ENCODE measurements at regions not wholly inside any gene's neighbourhood (a gene's known extent, or its start where the extent isn't known, plus 50 kb on each side); places are given as distances from the start of the nearest gene placed in this dataset.

- intact Hi-C loops (cut with DNase I), result no loop called here
These were observed 196.5 kb downstream of the TEX29 start for GRCh38 chr13:111516712-111517640.

GRCh38 chr13:111517641-111518010 lies 197.2 kb downstream of the TEX29 start:
- 64 to 70% (median 67%) methylated on average over 7 to 8 of the region's 10 CpGs for WGBS, 3 donors
- Histone ChIP-seq H3K4me3 (no peak overlapping the region), H3K4me1 (ENCODE audit: insufficient read depth) (no peaks in the 10 kb centered on the region), H3K27me3 (no peaks in the 10 kb centered on the region), H3K9me3 (no peaks in the 10 kb centered on the region), H3K36me3 (no peaks in the 10 kb centered on the region), H3K27ac (no peak overlapping the region)
- TF ChIP-seq EP300 (IDR thresholded peaks at IDR 0.05) (no peak), POLR2A (IDR thresholded peaks at IDR 0.05) (no peak)
- TF ChIP-seq, protein P1, sequence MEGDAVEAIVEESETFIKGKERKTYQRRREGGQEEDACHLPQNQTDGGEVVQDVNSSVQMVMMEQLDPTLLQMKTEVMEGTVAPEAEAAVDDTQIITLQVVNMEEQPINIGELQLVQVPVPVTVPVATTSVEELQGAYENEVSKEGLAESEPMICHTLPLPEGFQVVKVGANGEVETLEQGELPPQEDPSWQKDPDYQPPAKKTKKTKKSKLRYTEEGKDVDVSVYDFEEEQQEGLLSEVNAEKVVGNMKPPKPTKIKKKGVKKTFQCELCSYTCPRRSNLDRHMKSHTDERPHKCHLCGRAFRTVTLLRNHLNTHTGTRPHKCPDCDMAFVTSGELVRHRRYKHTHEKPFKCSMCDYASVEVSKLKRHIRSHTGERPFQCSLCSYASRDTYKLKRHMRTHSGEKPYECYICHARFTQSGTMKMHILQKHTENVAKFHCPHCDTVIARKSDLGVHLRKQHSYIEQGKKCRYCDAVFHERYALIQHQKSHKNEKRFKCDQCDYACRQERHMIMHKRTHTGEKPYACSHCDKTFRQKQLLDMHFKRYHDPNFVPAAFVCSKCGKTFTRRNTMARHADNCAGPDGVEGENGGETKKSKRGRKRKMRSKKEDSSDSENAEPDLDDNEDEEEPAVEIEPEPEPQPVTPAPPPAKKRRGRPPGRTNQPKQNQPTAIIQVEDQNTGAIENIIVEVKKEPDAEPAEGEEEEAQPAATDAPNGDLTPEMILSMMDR (IDR thresholded peaks at IDR 0.05), result no peak
- intact Hi-C loops (cut with DNase I), result no loop called here
- DNase-seq, result no peak

More at GRCh38 chr13:111516712-111517640, 196.5 kb downstream of the TEX29 start:
- H3K27me3 ChIP-seq, result no peaks in the 10 kb centered on the region
- TF ChIP-seq POLR2A (IDR thresholded peaks at IDR 0.05), result no peak
- TF ChIP-seq EP300 (IDR thresholded peaks at IDR 0.05), result no peak
- TF ChIP-seq, protein P1 (IDR thresholded peaks at IDR 0.05), result no peak
- H3K9me3 ChIP-seq, result no peaks in the 10 kb centered on the region
- H3K4me1 ChIP-seq (ENCODE audit: insufficient read depth), result no peaks in the 10 kb centered on the region
- no peaks in the 10 kb centered on the region for H3K36me3 ChIP-seq
- DNase-seq, result no peak
- WGBS, 3 donors, result 57 to 62% (median 61%) methylated on average over 28 of the region's 28 CpGs
- no peak overlapping the region for H3K4me3 ChIP-seq
- H3K27ac ChIP-seq, result no peak overlapping the region

- no peaks in the 10 kb centered on the region for H3K36me3 ChIP-seq
- DNase-seq, result no peak
- H3K4me1 ChIP-seq (ENCODE audit: insufficient read depth), result no peaks in the 10 kb centered on the region
- WGBS, 3 donors, result 65 to 70% (median 67%) methylated on average over 15 to 24 of the region's 24 CpGs
- H3K27ac ChIP-seq, result no peak overlapping the region
- no peak overlapping the region for H3K4me3 ChIP-seq
- no peaks in the 10 kb centered on the region for H3K27me3 ChIP-seq
- intact Hi-C loops (cut with DNase I), result no loop called here
- TF ChIP-seq POLR2A (IDR thresholded peaks at IDR 0.05) (no peak), EP300 (IDR thresholded peaks at IDR 0.05) (no peak)
- TF ChIP-seq, protein P1 (IDR thresholded peaks at IDR 0.05), result no peak
- no peaks in the 10 kb centered on the region for H3K9me3 ChIP-seq
These were observed 197.8 kb downstream of the TEX29 start for GRCh38 chr13:111518161-111518792.

- no peaks in the 10 kb centered on the region for H3K9me3 ChIP-seq
- no peaks in the 10 kb centered on the region for H3K4me1 ChIP-seq (ENCODE audit: insufficient read depth)
- 66 to 72% (median 72%) methylated on average over 8 of the region's 8 CpGs for WGBS, 3 donors
- TF ChIP-seq EP300 (IDR thresholded peaks at IDR 0.05) (no peak), POLR2A (IDR thresholded peaks at IDR 0.05) (no peak)
- TF ChIP-seq, protein P1 (IDR thresholded peaks at IDR 0.05), result no peak
- no peak overlapping the region for H3K4me3 ChIP-seq
- intact Hi-C loops (cut with DNase I), result no loop called here
- H3K27me3 ChIP-seq, result no peaks in the 10 kb centered on the region
- no peak for DNase-seq
- H3K36me3 ChIP-seq, result no peaks in the 10 kb centered on the region
- no peak overlapping the region for H3K27ac ChIP-seq
These were observed 198.6 kb downstream of the TEX29 start for GRCh38 chr13:111519041-111519440.

Measured in ovary (tissue), 7 donors.